GM19043 (cell line): ENCODE measurements at regions not wholly inside any gene's neighbourhood (a gene's known extent, or its start where the extent isn't known, plus 50 kb on each side); places are given as distances from the start of the nearest gene placed in this dataset.
"Not testable (repeated sequence)": the region's sequence is repeated elsewhere in the genome, so short reads cannot be mapped to it uniquely, and the experiment has no call there.

Experiments used
- ATAC-seq: cut with Tn5 transposase; IDR thresholded peaks from one replicate; pipeline ENCODE4 v1.9.1; 2021; ENCODE audit warnings: low read depth; ENCODE audit not compliant: unreplicated experiment

GRCh38 chr18:73087282-73087977 lies 219.6 kb upstream of the NETO1 start:
- no peak for ATAC-seq

DNA sequence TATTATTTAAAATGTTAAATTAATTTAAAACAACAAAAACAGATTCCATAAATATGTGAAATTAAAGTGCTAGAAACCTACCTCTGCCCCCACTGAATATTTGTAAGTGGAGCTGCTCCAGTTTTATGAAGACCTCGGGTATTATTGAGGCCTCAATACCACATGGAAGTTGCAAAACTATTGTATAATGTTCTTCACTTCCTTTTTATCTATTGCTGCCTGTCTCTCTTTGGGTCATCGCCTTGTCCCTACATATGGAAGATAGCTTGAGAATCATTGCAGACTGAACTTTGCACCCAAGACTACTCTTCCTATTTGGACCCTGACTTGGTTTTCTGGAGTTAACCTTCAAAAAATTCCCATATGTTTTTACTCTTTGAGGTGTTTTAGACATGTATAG lies 212.1 kb upstream of the NETO1 start:
- no peak for ATAC-seq

DNA sequence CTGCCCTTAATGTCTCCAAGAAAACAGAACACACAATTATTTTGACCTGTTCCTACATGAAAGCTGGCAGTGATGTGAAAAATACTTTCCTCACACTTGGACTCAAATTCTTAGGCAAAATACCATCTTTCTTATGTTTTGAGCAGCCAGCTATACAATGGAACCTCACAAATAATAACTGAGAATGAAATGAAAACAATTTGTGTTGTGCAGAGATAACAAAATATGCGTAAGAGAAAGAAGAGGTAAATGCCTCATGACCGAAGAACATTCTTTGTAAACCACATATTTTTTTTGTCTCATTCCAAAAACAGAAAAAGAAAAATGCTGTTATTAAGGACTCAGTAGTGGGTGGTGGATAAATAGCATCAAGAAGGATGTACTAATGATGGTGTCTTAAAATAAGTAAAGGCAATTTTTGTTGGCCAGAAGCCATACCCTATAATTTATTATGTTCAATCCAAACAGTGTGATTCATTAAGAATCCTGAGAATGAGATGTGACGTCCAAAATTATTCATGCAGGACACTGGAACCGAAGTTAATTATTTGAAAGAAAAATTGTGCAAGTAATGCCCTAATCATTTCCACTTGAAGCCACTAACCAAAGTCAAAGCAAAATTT lies 193.0 kb upstream of the NETO1 start:
- no peak for ATAC-seq

DNA sequence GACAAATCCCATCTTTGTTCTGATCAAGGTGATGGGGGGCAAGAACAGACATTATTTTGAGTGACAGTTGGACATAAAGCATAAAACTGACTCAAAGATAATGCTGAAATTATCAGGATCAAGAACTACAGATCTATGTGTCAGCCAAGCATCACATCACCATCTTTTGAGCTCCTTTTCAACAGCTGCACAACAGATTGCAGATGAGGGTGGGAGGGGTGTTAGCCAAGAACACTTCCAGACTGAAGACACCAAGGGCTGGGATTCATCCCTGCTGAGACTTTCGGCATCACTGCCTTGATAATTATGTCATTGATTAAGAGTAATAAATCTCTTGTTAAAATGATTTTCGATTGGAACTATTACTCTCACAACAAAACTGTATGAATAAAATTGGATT lies 191.5 kb upstream of the NETO1 start:
- ATAC-seq = no peak

- ATAC-seq = no peak
Observed at GRCh38 chr18:73047688-73048087, 179.9 kb upstream of the NETO1 start.

DNA sequence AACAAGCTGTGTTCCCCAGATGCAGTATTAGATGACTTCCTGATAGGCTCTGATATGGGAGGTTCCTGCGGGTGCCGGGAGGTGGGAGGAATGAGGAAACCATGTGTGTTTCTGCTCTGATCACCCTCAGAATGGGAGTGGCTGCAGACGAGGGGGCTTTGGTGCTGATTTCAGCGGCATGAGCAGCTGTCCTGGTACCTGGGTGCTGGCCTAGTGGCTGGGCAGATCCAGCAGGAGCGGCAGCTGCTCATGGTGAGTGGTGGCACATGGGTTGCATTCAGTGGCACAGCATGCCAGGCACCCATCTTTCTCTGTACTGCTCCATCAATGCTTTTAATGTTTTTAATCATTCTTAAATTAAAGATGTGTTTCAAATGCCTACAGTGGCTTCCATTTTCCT lies 177.2 kb upstream of the NETO1 start:
- no peak for ATAC-seq

DNA sequence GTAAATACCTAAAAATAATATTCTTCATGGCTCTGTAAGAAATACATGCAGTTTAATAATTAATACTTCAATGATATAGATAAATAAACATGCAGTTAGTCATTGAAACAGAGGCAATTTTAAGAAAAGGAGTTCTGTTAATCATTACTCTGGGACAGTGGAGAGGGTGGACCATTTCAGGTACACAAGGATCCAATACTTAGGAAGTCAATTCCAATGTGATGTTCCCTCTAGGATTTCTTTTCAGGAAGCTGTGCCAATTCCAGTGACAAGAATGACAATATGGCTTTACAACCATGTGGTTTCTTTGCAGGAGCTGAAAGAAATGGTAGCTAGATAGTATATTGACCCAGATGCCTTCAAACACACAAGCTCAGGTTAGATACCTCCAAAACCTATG lies 175.8 kb upstream of the NETO1 start:
- no peak for ATAC-seq

DNA sequence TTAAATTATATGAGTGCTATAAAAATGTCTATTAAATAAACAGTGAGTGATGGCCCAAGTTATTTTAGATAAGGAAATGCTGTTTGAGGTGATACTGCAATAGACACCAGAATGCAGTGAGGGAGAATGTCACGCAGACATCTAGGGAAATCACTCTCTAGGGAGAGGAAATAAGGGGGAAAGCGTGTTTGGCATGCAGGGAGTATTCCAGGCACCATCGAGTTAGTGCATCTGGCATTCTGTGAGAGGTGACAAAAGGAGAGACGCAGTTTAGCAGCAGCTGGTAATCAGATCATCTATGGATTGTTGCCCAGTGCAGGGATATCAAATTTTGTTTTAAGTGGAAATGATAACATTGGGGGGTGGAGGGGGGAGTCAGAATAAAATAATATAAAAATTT lies 175.4 kb upstream of the NETO1 start:
- ATAC-seq = no peak

GRCh38 chr18:73040247-73040646 lies 172.5 kb upstream of the NETO1 start:
- no peak for ATAC-seq

- no peak for ATAC-seq
Observed at GRCh38 chr18:73038336-73038735, 170.5 kb upstream of the NETO1 start.

DNA sequence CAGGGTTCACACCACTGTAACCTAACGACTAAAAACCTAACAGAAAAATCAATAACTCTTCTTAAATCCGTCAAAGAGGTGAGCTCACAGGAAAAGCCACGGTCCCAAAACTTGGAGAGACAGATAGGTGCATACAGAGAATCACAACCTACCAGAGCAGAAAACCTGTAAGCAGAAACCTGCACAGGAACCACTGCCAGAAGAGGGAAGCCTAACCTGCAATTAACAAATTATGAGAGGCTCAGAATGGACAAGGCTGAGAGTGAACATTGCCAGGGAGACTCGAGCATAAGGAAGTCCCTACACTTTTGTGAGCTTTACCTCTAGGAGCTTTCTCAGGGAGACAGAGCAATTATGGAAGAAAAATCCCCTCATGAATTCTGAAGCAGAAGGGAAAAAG lies 156.2 kb upstream of the NETO1 start:
- ATAC-seq = no peak

- no peak for ATAC-seq
Observed at GRCh38 chr18:73009691-73010090, 141.9 kb upstream of the NETO1 start.

DNA sequence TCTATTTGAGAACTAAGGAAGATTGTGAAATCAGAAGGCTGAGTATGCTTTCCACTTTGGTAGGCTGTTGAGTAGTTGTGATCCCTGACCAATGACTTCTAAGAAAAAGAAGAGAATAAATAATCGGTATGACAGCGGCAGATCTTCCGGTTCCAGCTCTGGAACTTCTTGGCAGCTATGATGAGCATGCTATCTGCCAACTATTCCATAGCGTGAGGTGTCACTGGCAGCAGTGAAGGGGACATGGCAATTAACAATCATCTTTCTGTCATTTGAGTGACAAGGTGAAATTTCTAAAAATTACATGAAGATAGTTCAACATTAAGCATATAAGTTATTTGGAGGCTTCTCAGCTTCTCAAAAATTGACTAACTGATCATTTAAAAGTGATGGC lies 140.1 kb upstream of the NETO1 start:
- ATAC-seq = no peak

- ATAC-seq = no peak
Observed at GRCh38 chr18:73007195-73007914, 139.6 kb upstream of the NETO1 start.

GRCh38 chr18:73006331-73006730 lies 138.5 kb upstream of the NETO1 start:
- ATAC-seq = no peak

- ATAC-seq = no peak
Observed at GRCh38 chr18:73004260-73004659, 136.5 kb upstream of the NETO1 start.

- no peak for ATAC-seq
Observed at GRCh38 chr18:72999971-73000607, 132.3 kb upstream of the NETO1 start.

- ATAC-seq = no peak
Observed at GRCh38 chr18:72995558-72995957, 127.8 kb upstream of the NETO1 start.

DNA sequence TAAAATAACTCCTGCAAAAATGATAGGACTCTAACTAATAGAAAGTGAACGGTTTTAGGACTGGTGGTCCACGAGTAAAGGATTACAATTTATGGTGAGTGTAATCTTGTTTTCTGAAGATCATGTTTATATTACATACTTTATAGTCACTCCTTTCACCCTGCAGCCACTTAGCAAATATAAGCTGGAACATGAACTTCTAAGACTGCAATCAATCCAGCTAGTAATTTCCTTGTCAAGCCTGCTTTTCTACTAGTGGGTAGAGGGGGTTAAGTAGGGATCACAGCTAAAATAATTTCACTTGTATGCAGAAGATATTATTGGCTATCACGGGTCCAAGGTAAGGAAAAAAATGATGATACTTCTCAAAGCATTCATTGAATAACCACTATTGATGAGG lies 125.5 kb upstream of the NETO1 start:
- no peak for ATAC-seq

- no peak for ATAC-seq
Observed at GRCh38 chr18:72991379-72991778, 123.6 kb upstream of the NETO1 start.

- not testable (repeated sequence) for ATAC-seq
Observed at GRCh38 chr18:72987570-72987969, 119.8 kb upstream of the NETO1 start.
